ENCODE measurements at regions not wholly inside any gene's neighbourhood (a gene's known extent, or its start where the extent isn't known, plus 50 kb on each side); places are given as distances from the start of the nearest gene placed in this dataset.
"Not testable (repeated sequence)": the region's sequence is repeated elsewhere in the genome, so short reads cannot be mapped to it uniquely, and the experiment has no call there.

DNA sequence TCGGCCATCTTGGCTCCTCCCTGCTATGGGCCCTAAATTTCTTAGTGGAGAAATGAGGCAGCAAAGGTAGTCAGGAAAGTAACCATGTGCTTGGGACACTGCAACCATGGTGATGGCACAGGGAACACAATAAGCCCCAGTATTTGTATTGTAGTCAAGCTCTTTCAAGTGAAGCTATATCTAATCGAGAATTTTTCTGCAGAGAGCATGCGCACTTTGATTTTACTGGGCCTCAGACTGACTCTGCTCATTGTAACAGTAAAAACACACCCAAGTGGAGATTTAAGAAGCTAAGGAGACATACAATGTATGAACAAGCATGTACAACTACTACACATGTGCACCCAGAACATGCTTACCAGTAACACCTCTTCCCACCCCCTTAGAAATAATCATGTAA, 67.3 kb upstream of the TMEM229A start:
- Histone ChIP-seq H3K4me1 (ENCODE audit: insufficient read depth, low read length) (no peaks in the 10 kb centered on the region), H4K91ac (ENCODE audit: insufficient read length, low read depth, low read length) (no peak overlapping the region), H3K23ac (ENCODE audit: insufficient read length, low read depth, low read length) (no peak overlapping the region), H3K4me2 (ENCODE audit: insufficient read depth, insufficient read length, low read length) (no peak overlapping the region), H4K5ac (ENCODE audit: insufficient read length, low read depth, low read length) (no peak overlapping the region), H2AFZ (ENCODE audit: low read length) (no peak overlapping the region), H3K27ac (ENCODE audit: insufficient read length, low read depth, low read length) (no peak overlapping the region), H3K4ac (ENCODE audit: low read depth, low read length) (no peak overlapping the region), H3K79me2 (ENCODE audit: insufficient read depth, low read length) (no peaks in the 10 kb centered on the region), H3K18ac (ENCODE audit: insufficient read length, low read depth, low read length) (no peak overlapping the region), H3T11ph (ENCODE audit: low read length) (no peak overlapping the region), H4K20me1 (ENCODE audit: control insufficient read depth, insufficient read depth, insufficient read length) (no peaks in the 10 kb centered on the region), H2BK15ac (ENCODE audit: low read depth, low read length) (no peak overlapping the region), H3K56ac (ENCODE audit: insufficient read length, low read depth, low read length) (no peak overlapping the region), H2BK5ac (ENCODE audit: insufficient read length, low read length) (no peak overlapping the region), H3K9me3 (ENCODE audit: control insufficient read depth, low read depth, low read length) (no peaks in the 10 kb centered on the region), H3K79me1 (ENCODE audit: insufficient read depth, low read depth, low read length, poor library complexity, severe bottlenecking) (no peaks in the 10 kb centered on the region), H2BK20ac (ENCODE audit: low read depth, low read length, poor library complexity, severe bottlenecking) (no peak overlapping the region), H3K14ac (ENCODE audit: insufficient read depth, low read length) (no peak overlapping the region), H2AK5ac (ENCODE audit: insufficient read length, low read length) (no peak overlapping the region), H3K23me2 (ENCODE audit: insufficient read length, low read depth, low read length, poor library complexity, severe bottlenecking) (no peaks in the 10 kb centered on the region), H3K27me3 (ENCODE audit: insufficient read depth, low read length) (no peaks in the 10 kb centered on the region), H3K9ac (ENCODE audit: extremely low read depth, insufficient read length, low read length) (no peak overlapping the region), H2BK120ac (ENCODE audit: low read depth, low read length, poor library complexity, severe bottlenecking) (no peak overlapping the region), H4K8ac (replicated peaks; ENCODE audit: insufficient read length, low read depth, low read length) (no peak overlapping the region), H2BK12ac (ENCODE audit: insufficient read length, low read depth, low read length) (no peak overlapping the region)
- Mint-ChIP-seq H3K4me1 (peaks cover 2 to 6% of the 10 kb centered on the region in 2 experiments; a peak in 2 of 4 replicates), H3K36me3 (ENCODE audit: insufficient read depth in 1 of 3, low read depth in 3 of 3) (peaks cover 10 to 37% (median 12%) of the 10 kb centered on the region in 3 experiments), H3K27me3 (ENCODE audit: low read depth) (no peaks in the 10 kb centered on the region), H3K4me3 (no peak overlapping the region), H3K27ac (no peak overlapping the region; a peak in 1 of 7 replicates), H3K9me3 (peaks cover 16 to 27% of the 10 kb centered on the region in 2 experiments)
- no CpG with 5 or more reads among the region's 3 CpGs for WGBS (ENCODE audit: extremely low coverage, insufficient read length, low lambda C conversion rate)
- DNase-seq = no peak
- TF ChIP-seq, protein P1, sequence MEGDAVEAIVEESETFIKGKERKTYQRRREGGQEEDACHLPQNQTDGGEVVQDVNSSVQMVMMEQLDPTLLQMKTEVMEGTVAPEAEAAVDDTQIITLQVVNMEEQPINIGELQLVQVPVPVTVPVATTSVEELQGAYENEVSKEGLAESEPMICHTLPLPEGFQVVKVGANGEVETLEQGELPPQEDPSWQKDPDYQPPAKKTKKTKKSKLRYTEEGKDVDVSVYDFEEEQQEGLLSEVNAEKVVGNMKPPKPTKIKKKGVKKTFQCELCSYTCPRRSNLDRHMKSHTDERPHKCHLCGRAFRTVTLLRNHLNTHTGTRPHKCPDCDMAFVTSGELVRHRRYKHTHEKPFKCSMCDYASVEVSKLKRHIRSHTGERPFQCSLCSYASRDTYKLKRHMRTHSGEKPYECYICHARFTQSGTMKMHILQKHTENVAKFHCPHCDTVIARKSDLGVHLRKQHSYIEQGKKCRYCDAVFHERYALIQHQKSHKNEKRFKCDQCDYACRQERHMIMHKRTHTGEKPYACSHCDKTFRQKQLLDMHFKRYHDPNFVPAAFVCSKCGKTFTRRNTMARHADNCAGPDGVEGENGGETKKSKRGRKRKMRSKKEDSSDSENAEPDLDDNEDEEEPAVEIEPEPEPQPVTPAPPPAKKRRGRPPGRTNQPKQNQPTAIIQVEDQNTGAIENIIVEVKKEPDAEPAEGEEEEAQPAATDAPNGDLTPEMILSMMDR (conservative IDR thresholded peaks at IDR 0.05) = no peak

DNA sequence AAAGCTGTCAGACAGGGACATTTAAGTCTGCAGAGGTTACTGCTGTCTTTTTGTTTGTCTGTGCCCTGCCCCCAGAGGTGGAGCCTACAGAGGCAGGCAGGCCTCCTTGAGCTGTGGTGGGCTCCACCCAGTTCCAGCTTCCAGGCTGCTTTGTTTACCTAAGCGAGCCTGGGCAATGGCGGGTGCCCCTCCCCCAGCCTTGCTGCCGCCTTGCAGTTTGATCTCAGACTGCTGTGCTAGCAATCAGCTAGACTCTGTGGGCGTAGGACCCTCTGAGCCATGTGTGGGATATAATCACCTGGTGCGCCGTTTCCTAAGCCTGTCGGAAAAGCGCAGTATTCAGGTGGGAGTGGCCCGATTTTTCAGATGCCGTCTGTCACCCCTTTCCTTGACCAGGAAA, 66.7 kb upstream of the TMEM229A start:
- H3K27ac Mint-ChIP-seq = 0 out of 7 replicates have a peak overlapping the region, but pooled peaks of 1 of the 3 experiments have one; percentile 76
- not testable (repeated sequence) for H3K27me3 Mint-ChIP-seq (ENCODE audit: low read depth)

More for the DNA sequence above, 66.7 kb upstream of the TMEM229A start:
- not testable (repeated sequence) for H3K18ac ChIP-seq (ENCODE audit: insufficient read length, low read depth, low read length); H3K79me2 ChIP-seq (ENCODE audit: insufficient read depth, low read length); H3K4ac ChIP-seq (ENCODE audit: low read depth, low read length); H3K27ac ChIP-seq (ENCODE audit: insufficient read length, low read depth, low read length); H4K91ac ChIP-seq (ENCODE audit: insufficient read length, low read depth, low read length); H3K9ac ChIP-seq (ENCODE audit: extremely low read depth, insufficient read length, low read length); H2AK5ac ChIP-seq (ENCODE audit: insufficient read length, low read length); H3K4me1 ChIP-seq (ENCODE audit: insufficient read depth, low read length); H2BK15ac ChIP-seq (ENCODE audit: low read depth, low read length); H4K5ac ChIP-seq (ENCODE audit: insufficient read length, low read depth, low read length); H3K4me2 ChIP-seq (ENCODE audit: insufficient read depth, insufficient read length, low read length); H2AFZ ChIP-seq (ENCODE audit: low read length); H2BK12ac ChIP-seq (ENCODE audit: insufficient read length, low read depth, low read length); H3K79me1 ChIP-seq (ENCODE audit: insufficient read depth, low read depth, low read length, poor library complexity, severe bottlenecking); H3K14ac ChIP-seq (ENCODE audit: insufficient read depth, low read length); H2BK5ac ChIP-seq (ENCODE audit: insufficient read length, low read length); DNase-seq; H3K56ac ChIP-seq (ENCODE audit: insufficient read length, low read depth, low read length); H3K9me3 ChIP-seq (ENCODE audit: control insufficient read depth, low read depth, low read length); H3K4me1 Mint-ChIP-seq; H4K20me1 ChIP-seq (ENCODE audit: control insufficient read depth, insufficient read depth, insufficient read length); H3K4me3 Mint-ChIP-seq; H3K23me2 ChIP-seq (ENCODE audit: insufficient read length, low read depth, low read length, poor library complexity, severe bottlenecking); H3K23ac ChIP-seq (ENCODE audit: insufficient read length, low read depth, low read length); H2BK120ac ChIP-seq (ENCODE audit: low read depth, low read length, poor library complexity, severe bottlenecking); H2BK20ac ChIP-seq (ENCODE audit: low read depth, low read length, poor library complexity, severe bottlenecking); H3T11ph ChIP-seq (ENCODE audit: low read length); H3K27me3 ChIP-seq (ENCODE audit: insufficient read depth, low read length); H4K8ac ChIP-seq (replicated peaks; ENCODE audit: insufficient read length, low read depth, low read length)
- Mint-ChIP-seq H3K36me3 (ENCODE audit: insufficient read depth in 1 of 3, low read depth in 3 of 3) (peaks cover 10 to 33% (median 12%) of the 10 kb centered on the region in 3 experiments), H3K9me3 (peaks cover 13 to 23% of the 10 kb centered on the region in 2 experiments)
- no CpG with 5 or more reads among the region's 10 CpGs for WGBS (ENCODE audit: extremely low coverage, insufficient read length, low lambda C conversion rate)

Data from H9 (cell line).